ENCODE measurements at regions not wholly inside any gene's neighbourhood (a gene's known extent, or its start where the extent isn't known, plus 50 kb on each side); places are given as distances from the start of the nearest gene placed in this dataset.
"Not testable (repeated sequence)": the region's sequence is repeated elsewhere in the genome, so short reads cannot be mapped to it uniquely, and the experiment has no call there.

DNA sequence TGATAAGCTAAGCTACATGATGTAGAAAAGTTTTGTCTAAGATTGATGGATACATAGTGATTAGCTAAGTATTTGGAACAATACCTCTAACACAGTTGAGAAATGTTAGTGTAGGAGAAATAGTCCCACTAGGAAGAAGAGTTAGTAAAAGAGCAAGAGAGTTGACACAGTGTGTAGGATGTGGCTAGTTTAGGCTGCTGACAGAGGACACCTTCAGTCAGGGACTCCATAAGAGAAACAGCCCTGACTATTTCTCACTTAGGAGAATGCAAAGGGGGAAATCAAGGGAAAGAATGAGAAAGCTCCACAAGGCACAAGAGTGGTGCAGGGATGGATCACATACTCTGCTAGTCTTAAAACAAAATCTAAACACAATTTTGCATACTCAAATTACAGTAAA lies 613.7 kb downstream of the SLC16A7 start:
- CTCF ChIA-PET, result no interaction called here

DNA sequence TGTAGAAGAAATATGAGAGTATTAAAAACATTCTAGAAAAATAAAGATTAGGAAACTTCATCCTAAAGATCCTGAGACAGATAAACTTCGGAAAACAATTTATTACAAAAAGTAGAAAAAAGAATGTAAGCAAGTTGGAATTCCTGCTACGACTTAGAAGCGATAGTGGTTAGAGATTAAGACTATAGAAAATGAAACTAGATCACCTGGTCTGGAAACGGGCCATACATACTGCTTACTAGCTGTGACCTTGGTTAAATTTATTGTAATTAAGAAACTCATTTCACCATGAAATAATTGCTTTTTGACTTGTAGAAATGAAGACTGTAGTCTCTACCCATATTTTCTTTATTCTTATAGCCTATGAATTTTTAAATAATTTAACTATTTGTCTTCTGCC lies 614.1 kb downstream of the SLC16A7 start:
- no peak overlapping the region for H3K27ac ChIP-seq (ENCODE audit: low read depth, low read length)
- peaks cover 3% of the 10 kb centered on the region; the same call in 1 of the 2 replicates for H3K9me3 ChIP-seq (ENCODE audit: control insufficient read depth, insufficient read depth, low read length)
- ChIA-PET CTCF (no interaction called here), POLR2A (no interaction called here)
- no peak for DNase-seq (ENCODE audit: low read depth, low spot score)
- H3K4me3 ChIP-seq (ENCODE audit: low read depth, low read length), result no peak overlapping the region
- no peaks in the 10 kb centered on the region for H3K27me3 ChIP-seq (ENCODE audit: control insufficient read depth, insufficient read depth, low read length)
- TF ChIP-seq, protein P1, sequence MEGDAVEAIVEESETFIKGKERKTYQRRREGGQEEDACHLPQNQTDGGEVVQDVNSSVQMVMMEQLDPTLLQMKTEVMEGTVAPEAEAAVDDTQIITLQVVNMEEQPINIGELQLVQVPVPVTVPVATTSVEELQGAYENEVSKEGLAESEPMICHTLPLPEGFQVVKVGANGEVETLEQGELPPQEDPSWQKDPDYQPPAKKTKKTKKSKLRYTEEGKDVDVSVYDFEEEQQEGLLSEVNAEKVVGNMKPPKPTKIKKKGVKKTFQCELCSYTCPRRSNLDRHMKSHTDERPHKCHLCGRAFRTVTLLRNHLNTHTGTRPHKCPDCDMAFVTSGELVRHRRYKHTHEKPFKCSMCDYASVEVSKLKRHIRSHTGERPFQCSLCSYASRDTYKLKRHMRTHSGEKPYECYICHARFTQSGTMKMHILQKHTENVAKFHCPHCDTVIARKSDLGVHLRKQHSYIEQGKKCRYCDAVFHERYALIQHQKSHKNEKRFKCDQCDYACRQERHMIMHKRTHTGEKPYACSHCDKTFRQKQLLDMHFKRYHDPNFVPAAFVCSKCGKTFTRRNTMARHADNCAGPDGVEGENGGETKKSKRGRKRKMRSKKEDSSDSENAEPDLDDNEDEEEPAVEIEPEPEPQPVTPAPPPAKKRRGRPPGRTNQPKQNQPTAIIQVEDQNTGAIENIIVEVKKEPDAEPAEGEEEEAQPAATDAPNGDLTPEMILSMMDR (IDR thresholded peaks at IDR 0.05; ENCODE audit: low read depth, low read length), result no peak

More for the DNA sequence above, 613.7 kb downstream of the SLC16A7 start:
- TF ChIP-seq, protein P1 (IDR thresholded peaks at IDR 0.05; ENCODE audit: low read depth, low read length), result no peak
- no peaks in the 10 kb centered on the region for H3K27me3 ChIP-seq (ENCODE audit: control insufficient read depth, insufficient read depth, low read length)
- H3K9me3 ChIP-seq (ENCODE audit: control insufficient read depth, insufficient read depth, low read length), result peaks cover 3% of the 10 kb centered on the region; the same call in 1 of the 2 replicates
- POLR2A ChIA-PET, result no interaction called here
- no peak overlapping the region for H3K4me3 ChIP-seq (ENCODE audit: low read depth, low read length)
- no peak overlapping the region for H3K27ac ChIP-seq (ENCODE audit: low read depth, low read length)
- DNase-seq (ENCODE audit: low read depth, low spot score), result no peak

DNA sequence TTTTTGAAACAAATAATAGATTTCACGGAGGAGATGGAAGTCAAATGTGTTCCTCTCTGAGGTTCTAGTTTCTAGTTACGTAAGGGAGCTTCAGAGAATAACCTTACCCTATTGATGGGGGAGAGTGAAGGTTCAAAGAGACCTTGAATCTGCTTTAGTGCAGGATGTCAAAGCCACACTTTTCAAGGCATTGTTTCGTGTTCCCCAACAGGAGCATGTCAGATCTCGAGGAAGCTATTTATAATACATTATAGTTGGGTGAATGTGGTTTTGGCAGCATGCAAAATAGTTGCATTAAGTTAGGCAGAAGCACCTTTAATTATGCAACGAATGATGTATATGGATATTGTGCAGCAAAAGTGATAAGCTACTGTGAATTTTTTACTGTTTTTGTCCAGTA lies 614.9 kb downstream of the SLC16A7 start:
- DNase-seq (ENCODE audit: low read depth, low spot score), result no peak
- POLR2A ChIA-PET, result no interaction called here

DNA sequence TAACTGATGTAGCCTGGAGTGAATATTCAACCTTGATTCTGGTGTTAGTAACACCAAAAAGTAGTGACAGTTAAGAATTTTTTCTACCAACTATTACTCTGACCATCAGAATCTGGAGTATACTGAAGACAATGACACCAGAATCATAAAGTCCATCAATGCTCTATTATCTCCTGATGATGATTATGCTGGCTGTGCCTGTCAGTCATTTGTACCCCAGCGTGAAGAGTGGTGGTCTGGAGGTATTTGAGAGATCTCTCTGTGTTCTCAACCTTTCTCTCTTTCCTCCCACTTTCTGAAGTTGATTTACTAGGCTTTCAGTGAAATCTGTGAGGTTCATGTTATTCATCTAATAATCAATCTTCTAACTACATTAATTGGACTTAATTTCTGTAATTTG lies 615.4 kb downstream of the SLC16A7 start:
- Histone ChIP-seq H3K4me3 (ENCODE audit: low read depth, low read length) (no peak overlapping the region), H3K27ac (ENCODE audit: low read depth, low read length) (no peak overlapping the region), H3K27me3 (ENCODE audit: control insufficient read depth, insufficient read depth, low read length) (no peaks in the 10 kb centered on the region), H3K9me3 (ENCODE audit: control insufficient read depth, insufficient read depth, low read length) (peaks cover 3% of the 10 kb centered on the region; the same call in 1 of the 2 replicates)
- CTCF ChIA-PET, result no interaction called here
- TF ChIP-seq, protein P1 (IDR thresholded peaks at IDR 0.05; ENCODE audit: low read depth, low read length), result no peak
- no peak for DNase-seq (ENCODE audit: low read depth, low spot score)
- POLR2A ChIA-PET, result no interaction called here

More for the DNA sequence above, 614.9 kb downstream of the SLC16A7 start:
- CTCF ChIA-PET, result no interaction called here
- Histone ChIP-seq H3K27ac (ENCODE audit: low read depth, low read length) (no peak overlapping the region), H3K4me3 (ENCODE audit: low read depth, low read length) (no peak overlapping the region), H3K9me3 (ENCODE audit: control insufficient read depth, insufficient read depth, low read length) (peaks cover 3% of the 10 kb centered on the region; the same call in 1 of the 2 replicates), H3K27me3 (ENCODE audit: control insufficient read depth, insufficient read depth, low read length) (no peaks in the 10 kb centered on the region)
- TF ChIP-seq, protein P1 (IDR thresholded peaks at IDR 0.05; ENCODE audit: low read depth, low read length), result no peak

DNA sequence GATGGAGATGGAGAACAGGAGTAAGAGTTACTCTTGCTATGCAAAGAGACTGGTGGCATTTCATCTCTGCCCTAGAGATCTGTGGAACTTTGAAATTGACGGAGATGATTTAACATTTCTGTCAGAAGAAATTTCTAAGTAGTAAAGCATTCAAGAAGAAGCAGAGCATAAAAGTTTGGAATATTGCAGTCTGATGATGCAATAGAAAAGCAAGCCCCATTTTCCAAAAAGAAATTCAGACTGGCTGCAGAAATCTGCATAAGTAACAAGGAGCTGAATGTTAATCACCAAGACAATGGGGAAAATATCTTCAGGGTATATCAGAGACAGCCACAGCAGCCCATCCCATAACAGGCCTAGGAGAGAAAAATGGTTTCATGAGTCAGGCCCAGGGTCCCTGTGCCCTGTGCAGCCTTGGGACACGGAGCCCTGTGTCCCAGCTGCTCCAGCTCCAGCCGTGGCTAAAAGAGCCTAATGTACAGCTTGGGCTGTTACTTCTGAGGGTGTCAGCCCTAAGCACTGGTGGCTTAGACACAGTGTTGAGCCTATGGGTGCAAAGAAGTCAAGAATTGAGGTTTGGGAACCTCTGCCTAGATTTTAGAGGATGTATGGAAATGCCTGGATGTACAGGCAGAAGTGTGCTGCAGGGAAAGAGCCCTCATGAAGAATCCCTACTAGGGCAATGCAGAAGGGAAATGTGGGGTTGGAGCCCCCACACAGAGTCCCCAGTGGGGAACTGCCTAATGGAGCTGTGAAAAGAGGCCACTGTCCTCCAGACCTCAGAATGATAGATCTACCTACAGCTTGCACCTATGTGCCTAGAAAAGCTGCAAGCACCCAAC lies 616.6 kb downstream of the SLC16A7 start:
- H3K27ac ChIP-seq (ENCODE audit: low read depth, low read length), result no peak overlapping the region
- no peaks in the 10 kb centered on the region for H3K27me3 ChIP-seq (ENCODE audit: control insufficient read depth, insufficient read depth, low read length)
- no peak overlapping the region for H3K4me3 ChIP-seq (ENCODE audit: low read depth, low read length)
- DNase-seq (ENCODE audit: low read depth, low spot score), result no peak
- CTCF ChIA-PET, result interaction anchor here (1.0 kb wide), 1 partner anchor 8 kb away, joined by 3 read pairs; no protein-coding TSS in a partner anchor
- POLR2A ChIA-PET, result no interaction called here
- peaks cover 3% of the 10 kb centered on the region; the same call in 1 of the 2 replicates for H3K9me3 ChIP-seq (ENCODE audit: control insufficient read depth, insufficient read depth, low read length)
- TF ChIP-seq, protein P1 (IDR thresholded peaks at IDR 0.05; ENCODE audit: low read depth, low read length), result no peak

GRCh38 chr12:60213272-60213671 lies 617.4 kb downstream of the SLC16A7 start:
- POLR2A ChIA-PET; H3K4me3 ChIP-seq (ENCODE audit: low read depth, low read length); H3K27me3 ChIP-seq (ENCODE audit: control insufficient read depth, insufficient read depth, low read length); H3K9me3 ChIP-seq (ENCODE audit: control insufficient read depth, insufficient read depth, low read length); H3K27ac ChIP-seq (ENCODE audit: low read depth, low read length); DNase-seq (ENCODE audit: low read depth, low spot score): not testable (repeated sequence)
- CTCF ChIA-PET, result interaction anchor here (1.0 kb wide), 1 partner anchor 9 kb away, joined by 3 read pairs; no protein-coding TSS in a partner anchor
